ENCODE measurements at regions not wholly inside any gene's neighbourhood (a gene's known extent, or its start where the extent isn't known, plus 50 kb on each side); places are given as distances from the start of the nearest gene placed in this dataset.

DNA sequence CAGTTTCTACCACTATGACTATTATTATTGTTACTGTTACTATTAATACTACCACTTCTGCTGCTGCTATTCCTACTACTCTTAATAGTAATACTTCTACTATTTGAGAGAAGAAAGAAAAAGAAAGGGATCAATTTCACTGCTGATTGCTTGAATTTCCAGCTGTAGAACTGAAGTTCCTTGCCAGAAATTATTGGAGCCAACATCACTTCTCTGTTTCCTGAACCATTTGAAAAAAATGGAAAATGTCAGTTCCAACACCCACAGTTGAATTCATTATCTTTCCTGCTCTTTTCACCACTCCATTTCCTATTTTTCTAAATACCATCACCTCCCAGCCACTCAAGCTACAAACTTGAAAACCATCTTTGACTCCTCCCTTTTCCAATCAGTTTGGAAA is 54.1 kb upstream of the PIK3C2G start:
- no peak for DNase-seq

DNA sequence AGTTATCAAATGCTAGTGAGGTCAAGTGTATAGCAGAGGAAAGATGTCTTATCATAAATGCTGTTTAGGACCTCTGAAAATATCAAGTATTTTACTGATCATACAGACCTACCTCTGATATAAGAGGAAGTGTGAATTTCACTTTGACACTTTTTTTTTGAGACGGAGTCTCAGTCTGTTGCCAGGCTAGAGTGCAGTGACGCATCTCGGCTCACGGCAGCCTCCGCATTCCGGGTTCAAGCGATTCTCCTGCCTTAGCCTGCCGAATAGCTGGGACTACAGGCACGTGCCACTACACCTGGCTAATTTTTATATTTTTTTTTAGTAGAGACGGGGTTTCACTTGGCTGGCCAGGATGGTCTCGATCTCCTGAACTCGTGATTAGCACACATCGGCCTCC is 55.1 kb upstream of the PIK3C2G start:
- no peak for DNase-seq

DNA sequence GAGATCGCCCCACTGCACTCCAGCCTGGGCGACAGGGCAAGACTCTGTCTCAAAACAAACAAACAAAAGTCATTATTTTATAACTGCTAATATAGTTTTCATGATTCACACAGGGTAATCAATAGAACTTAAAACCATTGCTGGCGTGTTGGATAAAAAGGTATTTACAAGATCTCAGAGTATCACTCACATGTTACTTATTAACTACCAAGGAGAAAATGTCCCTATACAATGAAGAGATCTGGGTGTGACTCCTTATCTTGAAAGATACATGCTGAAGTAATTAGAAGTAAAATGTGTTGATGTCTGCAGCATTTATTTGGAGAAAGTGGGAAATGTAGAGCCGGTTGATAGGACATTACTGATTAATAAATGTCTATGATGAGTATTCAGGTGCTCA is 57.3 kb upstream of the PIK3C2G start:
- DNase-seq: no peak

GRCh38 chr12:18192119-18192518 is 69.2 kb upstream of the PIK3C2G start:
- no peak for DNase-seq

DNA sequence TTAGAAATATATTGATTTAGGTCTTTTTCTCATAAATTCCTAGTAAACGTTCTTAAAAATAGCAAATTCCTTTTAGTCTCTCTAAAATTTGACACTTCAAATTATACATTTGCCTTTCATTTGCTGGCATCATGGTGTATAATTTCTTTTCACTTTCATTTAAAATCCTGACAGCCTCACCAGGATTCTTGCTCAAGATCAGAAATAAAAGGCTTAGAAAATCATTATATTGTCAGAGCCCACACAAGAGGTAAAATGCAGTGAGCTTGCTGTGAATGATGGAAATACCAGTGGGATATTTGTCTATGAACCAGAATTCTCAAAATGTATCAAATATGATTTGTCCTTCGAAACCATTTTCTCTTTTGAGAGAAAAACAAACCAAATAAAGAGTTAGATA is 78.2 kb upstream of the PIK3C2G start:
- no peak for DNase-seq

DNA sequence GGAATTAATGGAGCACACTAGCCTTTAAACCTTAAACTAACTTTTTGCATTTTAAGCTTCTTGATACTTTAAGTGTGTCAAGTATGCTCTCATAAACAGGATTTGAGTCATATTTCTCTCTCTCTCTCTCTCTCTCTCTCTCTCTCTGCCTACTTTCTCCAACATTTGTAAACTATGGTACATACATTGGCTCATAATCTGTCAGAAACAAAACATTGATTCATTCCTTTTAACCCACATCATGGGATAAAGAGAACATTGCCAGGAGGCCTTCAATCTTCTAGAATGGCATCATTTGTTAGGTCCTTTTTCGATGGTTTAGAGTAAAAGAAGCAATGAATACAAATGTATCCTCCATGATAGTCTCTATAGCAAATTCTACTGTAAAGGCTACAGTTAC is 81.6 kb upstream of the RERGL start:
- peak; percentile 92 for DNase-seq

GRCh38 chr12:18168016-18168415 is 78.0 kb upstream of the RERGL start:
- DNase-seq: no peak

DNA sequence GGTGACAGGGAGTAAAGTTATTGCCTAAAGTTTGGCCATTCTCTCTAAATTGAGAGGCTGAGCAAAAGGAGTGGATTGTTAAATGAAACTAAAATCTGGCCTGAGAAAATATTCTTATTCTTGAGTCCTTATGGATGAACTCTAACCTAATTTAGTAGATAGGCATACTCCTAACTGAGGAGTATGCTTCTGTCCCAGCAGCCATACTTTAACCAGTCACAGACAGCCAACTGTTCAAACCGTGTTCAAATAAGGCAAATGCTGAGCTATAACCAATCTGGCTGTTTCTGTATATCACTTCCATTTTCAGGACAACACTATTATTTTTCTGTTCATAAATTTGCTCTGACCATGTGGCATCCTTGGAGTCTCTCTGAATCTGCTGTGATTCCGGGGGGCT is 75.9 kb upstream of the RERGL start:
- DNase-seq: no peak

GRCh38 chr12:18165422-18165871 is 75.5 kb upstream of the RERGL start:
- DNase-seq: peak; percentile 50

- DNase-seq: no peak
These were observed 70.9 kb upstream of the RERGL start for GRCh38 chr12:18160901-18161300.

- DNase-seq: peak; percentile 49
These were observed 69.0 kb upstream of the RERGL start for GRCh38 chr12:18158774-18159557.

DNA sequence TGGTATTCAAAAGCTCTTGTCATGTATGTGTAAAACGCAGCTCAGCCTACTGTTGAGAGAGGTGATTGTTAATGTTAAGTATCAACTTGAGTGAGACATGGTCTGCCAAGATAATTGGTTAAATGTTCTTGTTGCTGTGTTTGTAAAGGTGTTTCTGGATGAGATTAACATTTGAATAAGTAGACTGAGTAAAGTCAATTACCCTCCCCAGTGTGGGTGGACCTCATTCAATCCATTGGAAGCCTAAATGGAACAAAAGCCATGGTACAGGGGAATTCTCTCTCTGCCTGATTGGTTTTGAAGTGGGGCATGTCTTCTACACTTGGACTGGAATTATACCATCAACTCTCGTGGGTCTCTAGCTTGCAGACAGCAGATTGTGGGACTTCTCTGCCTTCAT is 63.8 kb upstream of the RERGL start:
- DNase-seq: no peak

DNA sequence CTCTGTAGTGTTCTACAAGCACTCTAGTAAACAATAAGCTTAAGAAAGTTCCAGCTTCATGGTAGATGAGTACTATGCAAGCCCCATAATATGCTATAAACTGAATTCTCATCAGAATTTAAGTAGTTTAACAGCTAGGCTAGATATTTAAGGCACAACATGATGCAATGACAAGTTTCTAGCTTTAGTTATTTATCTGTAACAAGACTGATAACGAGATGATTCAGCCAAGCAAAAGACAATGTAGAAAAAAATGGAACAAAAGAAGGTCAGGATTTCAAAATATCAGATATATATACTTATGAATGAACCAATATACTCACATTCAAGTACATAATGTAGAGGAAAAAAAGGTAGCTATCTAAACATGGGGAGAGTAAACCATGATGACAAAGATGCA is 61.0 kb upstream of the RERGL start:
- no peak for DNase-seq

- no peak for DNase-seq
These were observed 59.0 kb upstream of the RERGL start for GRCh38 chr12:18148961-18149360.

GRCh38 chr12:18146363-18146762 is 56.4 kb upstream of the RERGL start:
- no peak for DNase-seq

DNA sequence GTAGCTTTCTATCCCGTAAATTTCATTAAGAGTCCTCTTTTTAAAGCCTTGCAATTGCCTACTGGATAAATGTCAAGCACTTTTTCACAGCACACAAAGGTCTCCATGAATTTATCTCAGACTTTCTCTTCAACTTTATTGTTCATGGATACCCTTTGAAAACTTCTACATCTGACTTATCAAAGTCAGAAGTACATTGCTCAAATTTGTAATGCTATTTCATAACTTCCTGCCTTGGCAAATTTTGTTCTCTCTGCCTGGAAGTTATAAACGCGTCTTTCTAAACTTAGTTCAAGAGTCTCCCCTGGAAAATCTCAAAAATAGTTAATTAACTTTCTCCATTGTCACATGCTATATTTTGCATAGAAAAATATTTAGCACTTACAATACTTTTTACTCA is 55.9 kb upstream of the RERGL start:
- DNase-seq: no peak

DNA sequence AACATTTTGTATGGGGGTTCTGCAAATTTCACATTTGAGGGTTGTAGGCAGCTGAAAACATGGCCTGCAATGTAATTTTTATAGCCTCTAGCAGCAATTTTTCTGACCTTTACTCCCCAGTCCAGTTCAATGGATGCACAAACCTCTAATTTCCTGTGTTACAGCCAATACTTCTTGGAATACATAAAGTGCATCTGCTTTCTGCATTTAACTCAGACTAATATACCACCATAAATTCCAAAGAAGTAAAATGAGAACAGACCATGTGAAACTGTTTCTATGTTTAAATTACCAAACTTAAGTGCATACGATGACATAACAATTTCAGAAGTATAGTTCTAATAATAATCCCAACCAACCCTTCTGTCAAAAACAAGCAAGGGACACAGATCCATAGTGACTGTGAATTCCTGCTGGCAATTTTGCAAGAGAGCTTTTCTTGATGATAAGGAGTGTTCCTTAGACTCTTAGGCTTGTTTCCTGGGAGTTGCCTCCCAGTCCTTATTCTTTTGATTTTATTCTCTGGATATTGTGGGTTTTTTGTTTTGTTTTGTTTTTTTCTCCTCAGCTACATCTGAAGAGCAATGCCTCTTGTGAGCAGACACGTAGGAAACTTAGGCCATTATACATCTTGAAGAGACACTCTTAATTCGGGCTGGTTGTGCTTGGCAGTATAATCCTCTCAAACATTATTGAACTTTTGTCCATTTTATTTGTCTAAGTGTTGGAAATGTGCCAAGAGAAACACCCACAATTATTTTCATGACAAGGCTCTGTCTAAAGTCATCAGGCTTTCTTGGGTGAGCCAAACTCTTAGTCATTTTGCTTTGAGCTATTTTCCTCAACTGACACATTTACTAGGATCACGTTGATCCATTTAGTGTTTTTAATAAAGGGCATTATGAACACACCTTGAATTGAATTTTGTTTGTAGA is 51.3 kb upstream of the RERGL start:
- DNase-seq: peak; percentile 76

- peak; percentile 37 for DNase-seq
These were observed 50.1 kb upstream of the RERGL start for GRCh38 chr12:18139989-18140596.

Measured in fibroblast of skin of back (primary cell).